DND-41 (cell line): ENCODE measurements at regions not wholly inside any gene's neighbourhood (a gene's known extent, or its start where the extent isn't known, plus 50 kb on each side); places are given as distances from the start of the nearest gene placed in this dataset.

Experiments
- ATAC-seq: fragments of 200-7000 bp; cut with Tn5 transposase; 3 replicates; pipeline ENCODE4 v1.9.1; 2021; ENCODE audit warnings: low read depth; ENCODE audit not compliant: insufficient read depth
- DNase-seq: peaks from one replicate; pipeline ENCODE4 v3.0.0-alpha.2; 2020
- H2AFZ ChIP-seq: 2 replicates; pipeline ENCODE4 v1.6.0; 2012; ENCODE audit warnings: low read depth, low read length
- H3K27ac ChIP-seq: 2 replicates; pipeline ENCODE4 v1.5.1; 2012; ENCODE audit warnings: low read length, inconsistent platforms
- H3K27me3 ChIP-seq: fragments of 200-600 bp; sonication (generic); 2 replicates; pipeline ENCODE4 v1.6.0; 2012; ENCODE audit warnings: low read length, mild to moderate bottlenecking, inconsistent platforms; ENCODE audit not compliant: insufficient read depth, poor library complexity
- H3K36me3 ChIP-seq: 2 replicates; pipeline ENCODE4 v1.5.1; 2012; ENCODE audit warnings: low read length, inconsistent platforms; ENCODE audit not compliant: insufficient read depth
- H3K4me1 ChIP-seq: 2 replicates; pipeline ENCODE4 v1.5.1; 2012; ENCODE audit warnings: mild to moderate bottlenecking, low read length; ENCODE audit not compliant: insufficient read depth
- H3K4me2 ChIP-seq: 2 replicates; pipeline ENCODE4 v1.6.0; 2012; ENCODE audit warnings: mild to moderate bottlenecking, moderate library complexity, low read length, inconsistent platforms; ENCODE audit not compliant: insufficient read depth
- H3K4me3 ChIP-seq, 2 experiments: fragments of 200-600 bp in 1 of 2; shearing (Covaris generic) in 1 of 2; 2 replicates each; pipeline ENCODE4 v1.5.1; 2012 to 2016; ENCODE audit warnings: inconsistent platforms in 2 of 2, low read length in 2 of 2, mild to moderate bottlenecking in 2 of 2, low read depth in 1 of 2, moderate library complexity in 1 of 2
- H3K79me2 ChIP-seq: 2 replicates; pipeline ENCODE4 v1.6.0; 2012; ENCODE audit warnings: low read length, inconsistent platforms; ENCODE audit not compliant: insufficient read depth
- H3K9ac ChIP-seq: 2 replicates; pipeline ENCODE4 v1.6.0; 2012; ENCODE audit warnings: low read depth, mild to moderate bottlenecking, inconsistent platforms, low read length, moderate library complexity
- H3K9me3 ChIP-seq: 2 replicates; pipeline ENCODE4 v1.5.1; 2012; ENCODE audit warnings: low read length, moderate library complexity, mild to moderate bottlenecking, inconsistent platforms; ENCODE audit not compliant: insufficient read depth, severe bottlenecking
- H4K20me1 ChIP-seq: 2 replicates; pipeline ENCODE4 v1.6.0; 2012; ENCODE audit warnings: low read length; ENCODE audit not compliant: insufficient read depth
- EZH2 ChIP-seq: IDR thresholded peaks from 3 replicates; pipeline ENCODE4 v1.6.1; 2012; ENCODE audit warnings: borderline replicate concordance, low read depth, mild to moderate bottlenecking, moderate library complexity, low read length, inconsistent platforms; ENCODE audit not compliant: severe bottlenecking
- TF ChIP-seq, protein P1 (sequence below): IDR thresholded peaks from 2 replicates; pipeline ENCODE4 v1.5.1; 2012; ENCODE audit warnings: borderline replicate concordance, low read length, moderate library complexity, mild to moderate bottlenecking; ENCODE audit not compliant: poor library complexity, severe bottlenecking; ENCODE audit errors: extremely low read depth

DNA sequence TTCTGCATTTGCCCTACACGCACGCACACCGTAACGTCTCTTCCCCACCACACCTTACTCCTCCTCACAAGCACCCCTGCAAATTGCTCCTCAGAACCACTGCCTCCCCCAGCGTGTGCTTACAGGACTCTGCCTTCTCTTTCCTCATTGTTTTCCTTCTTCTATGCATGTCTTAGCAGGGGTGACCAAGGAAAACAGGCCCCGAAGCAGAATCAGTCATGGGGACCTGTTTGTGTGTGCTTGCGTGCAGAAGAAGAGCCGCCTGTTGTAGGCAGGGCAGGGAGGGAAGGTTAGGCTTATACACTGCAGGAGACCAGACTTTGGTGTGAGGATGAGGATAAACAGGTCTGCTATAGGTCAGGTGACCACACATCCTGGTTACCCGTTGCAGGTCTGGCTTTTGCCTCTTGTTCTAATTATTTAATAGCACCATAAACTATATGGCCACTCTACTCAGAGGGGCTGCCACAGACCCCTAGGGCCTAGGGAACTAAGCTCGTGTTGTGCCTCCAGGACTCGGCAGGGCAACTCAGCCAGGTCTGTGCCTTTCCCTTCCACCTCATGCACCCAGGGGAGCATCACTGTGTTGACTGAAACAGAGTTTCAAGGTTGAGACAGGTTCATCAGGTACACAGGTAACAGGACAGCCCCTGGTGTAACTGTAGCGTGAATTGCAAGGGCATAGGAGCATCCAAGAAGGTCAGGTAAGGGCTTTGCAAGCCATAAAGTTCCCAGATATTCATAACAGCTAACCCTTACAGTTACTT, 60.8 kb upstream of the EPS8L3 start:
- ATAC-seq = no peak
- no peaks in the 10 kb centered on the region for H3K27me3 ChIP-seq
- peaks cover 13% of the 10 kb centered on the region for H3K4me1 ChIP-seq
- no peak for TF ChIP-seq EZH2
- TF ChIP-seq, protein P1, sequence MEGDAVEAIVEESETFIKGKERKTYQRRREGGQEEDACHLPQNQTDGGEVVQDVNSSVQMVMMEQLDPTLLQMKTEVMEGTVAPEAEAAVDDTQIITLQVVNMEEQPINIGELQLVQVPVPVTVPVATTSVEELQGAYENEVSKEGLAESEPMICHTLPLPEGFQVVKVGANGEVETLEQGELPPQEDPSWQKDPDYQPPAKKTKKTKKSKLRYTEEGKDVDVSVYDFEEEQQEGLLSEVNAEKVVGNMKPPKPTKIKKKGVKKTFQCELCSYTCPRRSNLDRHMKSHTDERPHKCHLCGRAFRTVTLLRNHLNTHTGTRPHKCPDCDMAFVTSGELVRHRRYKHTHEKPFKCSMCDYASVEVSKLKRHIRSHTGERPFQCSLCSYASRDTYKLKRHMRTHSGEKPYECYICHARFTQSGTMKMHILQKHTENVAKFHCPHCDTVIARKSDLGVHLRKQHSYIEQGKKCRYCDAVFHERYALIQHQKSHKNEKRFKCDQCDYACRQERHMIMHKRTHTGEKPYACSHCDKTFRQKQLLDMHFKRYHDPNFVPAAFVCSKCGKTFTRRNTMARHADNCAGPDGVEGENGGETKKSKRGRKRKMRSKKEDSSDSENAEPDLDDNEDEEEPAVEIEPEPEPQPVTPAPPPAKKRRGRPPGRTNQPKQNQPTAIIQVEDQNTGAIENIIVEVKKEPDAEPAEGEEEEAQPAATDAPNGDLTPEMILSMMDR = no peak
- H3K4me2 ChIP-seq = no peak overlapping the region
- H4K20me1 ChIP-seq = no peaks in the 10 kb centered on the region
- H3K4me3 ChIP-seq = no peak overlapping the region
- H3K9ac ChIP-seq = no peak overlapping the region
- no peaks in the 10 kb centered on the region for H3K9me3 ChIP-seq
- H2AFZ ChIP-seq = no peak overlapping the region
- no peak for DNase-seq
- no peaks in the 10 kb centered on the region for H3K36me3 ChIP-seq
- H3K27ac ChIP-seq = no peak overlapping the region
- H3K79me2 ChIP-seq = no peaks in the 10 kb centered on the region

DNA sequence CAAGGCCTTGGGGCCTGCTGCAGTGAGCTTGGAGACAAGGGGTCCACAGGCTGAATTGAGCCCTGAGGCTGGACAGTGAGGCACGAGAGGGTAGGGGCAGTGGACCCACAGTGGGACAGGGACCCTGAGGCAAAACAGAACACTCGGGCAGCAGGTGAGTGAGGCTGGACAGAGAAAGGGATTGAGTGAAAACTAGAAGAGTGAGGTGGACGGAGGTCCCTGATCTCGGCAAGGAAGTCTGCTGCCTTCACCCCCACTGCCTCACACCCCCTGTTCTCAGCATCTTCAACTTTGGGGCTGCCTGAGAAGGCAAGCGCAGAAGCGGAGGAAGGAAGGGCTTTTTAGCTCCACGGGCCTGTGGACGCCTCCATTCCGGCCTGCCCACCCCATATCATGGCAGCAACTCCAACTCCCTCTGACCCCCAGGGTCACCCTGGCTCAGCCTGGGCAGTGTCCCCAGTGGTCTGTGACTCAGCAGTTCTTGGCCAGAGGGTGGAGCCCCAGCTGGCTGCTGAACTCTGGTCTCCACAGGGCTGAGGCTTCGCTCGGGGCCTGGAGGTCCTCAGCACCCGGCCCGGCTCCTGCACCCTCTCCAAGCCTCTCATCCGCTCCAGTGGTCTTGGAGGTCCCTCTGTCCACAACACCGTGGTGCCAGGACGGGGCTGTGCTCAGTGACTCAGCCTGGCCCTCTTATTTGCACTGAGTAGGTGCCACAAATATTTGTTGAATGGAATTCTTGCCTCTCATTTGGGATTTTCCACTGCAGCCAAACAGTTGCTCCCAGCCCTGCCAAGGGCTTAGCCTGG, 60.0 kb upstream of the EPS8L3 start:
- no peaks in the 10 kb centered on the region for H3K27me3 ChIP-seq
- no peak for TF ChIP-seq EZH2
- TF ChIP-seq, protein P1 = no peak
- H3K79me2 ChIP-seq = no peaks in the 10 kb centered on the region
- H4K20me1 ChIP-seq = no peaks in the 10 kb centered on the region
- peaks cover 13% of the 10 kb centered on the region for H3K4me1 ChIP-seq
- no peak overlapping the region for H3K4me3 ChIP-seq
- no peaks in the 10 kb centered on the region for H3K9me3 ChIP-seq
- H3K36me3 ChIP-seq = no peaks in the 10 kb centered on the region
- no peak for DNase-seq
- no peak overlapping the region for H3K27ac ChIP-seq
- no peak overlapping the region for H3K9ac ChIP-seq
- no peak for ATAC-seq
- H3K4me2 ChIP-seq = no peak overlapping the region
- H2AFZ ChIP-seq = no peak overlapping the region

DNA sequence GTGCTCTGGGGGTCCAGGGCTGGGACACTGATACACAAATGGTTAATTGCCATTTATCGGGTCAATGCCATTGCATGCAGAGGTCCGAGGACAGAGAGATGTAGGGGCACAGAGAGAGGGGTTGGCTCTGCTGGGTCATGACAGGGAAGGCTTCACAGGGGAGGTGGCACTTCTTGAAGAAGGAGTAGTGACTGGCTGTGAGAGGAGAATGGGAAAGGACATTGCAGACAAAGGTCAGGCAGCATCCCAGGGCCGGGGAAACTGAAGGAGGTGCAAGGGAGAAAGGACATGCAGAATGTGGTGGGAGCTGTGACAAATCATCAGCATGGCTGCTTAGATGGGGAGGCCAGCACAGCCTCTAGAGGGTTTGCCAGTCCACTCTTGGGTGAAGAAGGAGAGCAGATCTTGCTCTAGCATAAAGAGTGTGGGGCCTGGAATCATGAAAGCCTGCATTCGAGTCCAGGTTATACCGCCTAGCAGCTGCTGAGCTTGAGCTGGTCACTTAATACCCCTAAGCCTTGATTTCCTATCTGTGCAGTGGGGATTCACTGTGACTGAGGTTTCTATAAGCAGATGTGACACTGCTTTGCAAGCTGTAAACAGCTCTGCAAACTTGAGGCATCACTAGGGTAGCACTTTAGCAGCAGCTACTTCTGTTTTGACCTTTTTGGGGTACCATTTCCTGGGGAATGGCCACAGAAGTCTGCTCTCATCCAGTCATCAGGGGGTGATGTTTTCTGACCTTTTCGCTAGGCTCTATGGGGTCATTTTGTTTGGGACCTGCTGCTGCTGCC, 59.2 kb upstream of the EPS8L3 start:
- H3K27me3 ChIP-seq = no peaks in the 10 kb centered on the region
- H4K20me1 ChIP-seq = no peaks in the 10 kb centered on the region
- TF ChIP-seq, protein P1 = no peak
- TF ChIP-seq EZH2 = no peak
- H3K9me3 ChIP-seq = no peaks in the 10 kb centered on the region
- no peaks in the 10 kb centered on the region for H3K36me3 ChIP-seq
- ATAC-seq = no peak
- H3K79me2 ChIP-seq = no peaks in the 10 kb centered on the region
- H3K4me2 ChIP-seq = no peak overlapping the region
- no peak overlapping the region for H3K4me3 ChIP-seq
- peaks cover 15% of the 10 kb centered on the region for H3K4me1 ChIP-seq
- DNase-seq = no peak
- H3K27ac ChIP-seq = no peak overlapping the region
- no peak overlapping the region for H2AFZ ChIP-seq
- no peak overlapping the region for H3K9ac ChIP-seq
